ENCODE measurements at regions not wholly inside any gene's neighbourhood (a gene's known extent, or its start where the extent isn't known, plus 50 kb on each side); places are given as distances from the start of the nearest gene placed in this dataset.

GRCh38 chr17:79174905-79175856 lies 100.6 kb downstream of the ENGASE start:
- DNase-seq (ENCODE audit: low read depth in 2 of 2), result no peak

- no peak for DNase-seq (ENCODE audit: low read depth in 2 of 2)
Observed at GRCh38 chr17:79174193-79174765, 99.7 kb downstream of the ENGASE start.

- no peak for DNase-seq (ENCODE audit: low read depth in 2 of 2)
Observed at GRCh38 chr17:79171188-79171587, 96.6 kb downstream of the ENGASE start.

GRCh38 chr17:79169861-79170260 lies 95.2 kb downstream of the ENGASE start:
- DNase-seq (ENCODE audit: low read depth in 2 of 2), result no peak

DNA sequence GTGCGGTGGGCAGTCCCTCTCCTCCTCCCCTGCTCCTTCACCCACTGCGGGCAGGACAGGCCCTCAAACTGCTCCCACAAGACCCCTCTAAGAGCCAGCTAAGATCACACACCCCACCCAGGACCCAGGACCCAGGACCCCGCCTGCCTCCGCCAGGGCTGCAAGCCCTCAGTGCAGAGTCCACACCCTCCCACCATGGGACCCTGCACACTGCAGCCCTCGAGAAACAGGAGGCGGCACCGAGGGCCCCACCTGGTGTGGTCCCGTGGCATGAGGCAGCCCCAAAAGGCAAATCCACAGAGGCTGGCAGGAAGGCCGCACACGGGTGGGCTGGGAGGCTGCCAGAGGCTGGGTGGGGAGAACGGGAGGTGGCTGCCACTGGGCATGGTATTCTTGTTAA lies 94.7 kb downstream of the ENGASE start:
- no peak for DNase-seq (ENCODE audit: low read depth in 2 of 2)

GRCh38 chr17:79168486-79169055 lies 93.9 kb downstream of the ENGASE start:
- DNase-seq (ENCODE audit: low read depth in 2 of 2), result no peak

DNA sequence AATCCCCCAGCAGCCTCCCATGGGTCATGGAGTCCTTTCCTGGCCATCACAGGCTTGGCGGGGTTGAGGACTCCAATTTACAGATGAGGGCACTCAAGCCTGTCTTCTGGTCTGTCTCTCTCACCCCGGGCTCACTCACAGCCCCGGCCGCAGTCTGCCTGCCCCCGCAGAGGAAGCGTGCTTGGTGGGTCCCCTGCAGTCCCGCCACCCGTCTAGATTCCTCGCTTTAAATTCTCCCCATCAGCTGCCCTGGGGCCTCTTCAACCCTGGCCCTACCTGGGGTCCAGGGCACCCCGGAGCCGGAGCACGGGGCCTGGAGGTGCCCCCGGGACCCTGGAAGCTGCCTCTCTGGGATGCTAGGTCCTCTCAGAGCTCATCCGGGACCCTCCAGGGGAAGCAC lies 92.9 kb downstream of the ENGASE start:
- DNase-seq (ENCODE audit: low read depth in 2 of 2), result no peak

DNA sequence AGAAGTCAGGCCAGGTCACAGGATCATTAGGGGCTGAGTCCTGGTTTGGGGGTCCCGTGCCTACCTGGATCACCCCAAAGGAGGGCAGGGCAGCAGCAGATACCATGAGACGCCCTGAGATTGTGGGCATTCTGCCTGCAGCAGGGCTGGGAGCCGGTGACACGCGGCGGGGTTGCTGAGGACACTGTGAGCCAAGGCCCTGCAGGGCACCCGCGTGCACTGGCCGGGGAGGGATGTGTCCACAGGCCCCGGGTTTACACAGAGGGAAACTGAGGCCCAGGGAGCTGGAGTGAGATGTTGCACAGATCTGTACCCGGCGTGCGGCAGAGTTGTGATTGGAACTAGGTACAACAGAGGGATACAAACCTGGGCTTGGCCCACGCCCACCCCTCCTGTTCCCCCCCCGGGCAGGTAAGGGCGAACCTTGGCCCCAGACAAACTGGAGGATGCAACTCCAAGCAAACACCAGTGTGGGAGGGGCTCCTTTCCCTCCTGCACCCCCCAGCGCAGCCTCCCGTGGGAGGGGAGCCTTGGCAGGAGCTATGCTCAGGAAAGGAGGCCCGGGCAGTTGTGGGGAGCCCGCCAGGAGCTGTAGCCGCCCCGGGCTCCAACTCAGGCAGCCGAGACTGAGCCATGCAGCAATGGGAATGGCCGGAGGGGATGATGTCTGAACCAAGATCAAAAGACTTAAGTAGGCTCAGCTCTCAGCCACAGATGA lies 91.3 kb downstream of the ENGASE start:
- DNase-seq (ENCODE audit: low read depth in 2 of 2), result no peak

DNA sequence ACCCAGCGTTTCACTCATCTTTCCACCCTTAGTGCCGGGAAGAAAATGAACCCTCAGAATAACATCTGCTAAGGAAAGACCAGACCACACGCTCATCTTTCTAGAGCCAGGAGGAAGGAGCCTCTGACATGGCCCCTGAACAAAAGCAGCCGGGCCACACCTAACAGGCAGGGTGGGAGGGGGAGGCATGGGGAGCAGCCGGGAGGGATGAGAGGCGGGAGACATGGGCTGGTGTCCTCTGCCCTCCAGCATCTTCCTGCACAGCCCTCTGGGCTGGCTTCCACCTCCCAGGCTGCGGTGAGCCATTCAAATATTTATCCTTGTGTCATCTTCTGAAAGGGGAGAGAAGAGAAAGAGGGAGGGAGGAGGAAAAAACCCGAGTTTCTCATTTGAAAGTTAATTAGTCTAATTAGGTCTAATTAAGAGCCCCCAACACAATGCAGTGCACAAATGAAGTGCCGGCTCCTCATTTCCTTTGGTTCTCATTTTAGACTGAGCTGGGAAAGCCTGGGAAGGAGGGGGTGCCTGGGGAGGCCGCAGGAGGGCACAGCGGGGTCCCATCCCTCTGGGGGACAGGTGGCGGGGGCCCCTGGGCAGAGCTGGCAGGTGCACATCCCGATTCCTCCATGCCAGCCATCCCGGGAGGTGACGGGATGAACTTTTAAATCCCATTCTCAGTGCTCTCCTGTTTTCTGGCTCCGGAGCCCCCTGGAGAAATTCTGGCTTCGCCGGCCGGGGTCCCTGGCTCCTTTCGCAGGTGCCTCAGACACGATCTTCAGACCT lies 90.5 kb downstream of the ENGASE start:
- DNase-seq (ENCODE audit: low read depth in 2 of 2), result no peak

GRCh38 chr17:79164408-79164807 lies 89.8 kb downstream of the ENGASE start:
- DNase-seq (ENCODE audit: low read depth in 2 of 2), result no peak

- no peak for DNase-seq (ENCODE audit: low read depth in 2 of 2)
Observed at GRCh38 chr17:79163071-79163470, 88.4 kb downstream of the ENGASE start.

GRCh38 chr17:79162012-79162963 lies 87.7 kb downstream of the ENGASE start:
- DNase-seq (ENCODE audit: low read depth in 2 of 2), result no peak

GRCh38 chr17:79160980-79161636 lies 86.5 kb downstream of the ENGASE start:
- DNase-seq (ENCODE audit: low read depth in 2 of 2), result no peak

- no peak for DNase-seq (ENCODE audit: low read depth in 2 of 2)
Observed at GRCh38 chr17:79159926-79160325, 85.3 kb downstream of the ENGASE start.

GRCh38 chr17:79159471-79159870 lies 84.8 kb downstream of the ENGASE start:
- no peak for DNase-seq (ENCODE audit: low read depth in 2 of 2)

DNA sequence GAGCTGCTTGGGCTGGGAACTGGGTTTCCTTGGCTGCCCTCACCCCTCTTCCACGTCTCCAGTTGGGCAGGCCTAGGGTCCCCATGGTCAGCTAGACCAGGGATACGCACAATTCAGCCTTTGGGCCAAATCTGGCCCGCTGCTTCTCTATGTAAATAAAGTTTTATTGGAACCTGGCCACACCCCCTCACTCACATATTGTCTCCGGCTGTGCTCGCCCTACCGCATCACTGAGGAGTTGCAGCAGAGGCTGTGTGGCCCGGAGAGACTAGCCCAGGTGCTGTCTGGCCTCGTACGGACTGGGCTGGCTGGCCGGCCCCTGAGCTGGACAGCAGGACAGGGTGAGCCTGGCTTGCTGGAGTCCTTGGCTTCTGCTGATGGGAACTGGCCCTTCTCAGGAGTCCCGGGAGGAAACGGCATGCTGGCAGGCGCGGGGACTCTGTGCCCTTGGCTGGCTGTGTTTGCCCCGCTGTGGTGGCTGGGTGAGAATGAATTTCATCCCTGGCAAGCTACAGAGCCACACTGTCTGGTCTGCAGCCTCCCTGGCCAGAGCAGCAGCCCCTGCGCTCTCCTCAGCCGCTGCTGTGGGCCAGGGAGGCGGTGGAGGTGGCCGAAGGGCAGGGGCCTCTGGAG lies 82.0 kb downstream of the ENGASE start:
- DNase-seq (ENCODE audit: low read depth in 2 of 2), result no peak

DNA sequence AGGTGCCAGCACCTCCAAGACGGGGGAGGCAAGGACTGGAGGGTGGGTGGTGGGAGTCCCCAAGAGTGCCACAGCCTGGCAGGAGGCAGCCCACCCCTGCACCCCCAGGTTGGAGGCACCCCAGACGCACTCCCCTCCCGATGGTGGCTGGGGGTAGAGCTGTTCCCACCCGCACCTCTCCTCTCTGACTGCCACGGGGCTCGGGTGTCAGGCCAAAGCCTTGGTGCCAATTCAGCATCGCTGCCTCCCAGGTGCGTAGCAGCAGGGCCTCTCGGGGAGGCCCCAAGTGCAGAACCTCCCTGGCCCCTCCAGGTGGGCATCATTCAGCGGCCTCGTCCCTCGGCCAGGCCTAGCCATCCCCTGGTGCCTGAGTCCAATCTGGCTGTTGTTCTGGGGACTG lies 81.1 kb downstream of the ENGASE start:
- DNase-seq (ENCODE audit: low read depth in 2 of 2), result no peak

DNA sequence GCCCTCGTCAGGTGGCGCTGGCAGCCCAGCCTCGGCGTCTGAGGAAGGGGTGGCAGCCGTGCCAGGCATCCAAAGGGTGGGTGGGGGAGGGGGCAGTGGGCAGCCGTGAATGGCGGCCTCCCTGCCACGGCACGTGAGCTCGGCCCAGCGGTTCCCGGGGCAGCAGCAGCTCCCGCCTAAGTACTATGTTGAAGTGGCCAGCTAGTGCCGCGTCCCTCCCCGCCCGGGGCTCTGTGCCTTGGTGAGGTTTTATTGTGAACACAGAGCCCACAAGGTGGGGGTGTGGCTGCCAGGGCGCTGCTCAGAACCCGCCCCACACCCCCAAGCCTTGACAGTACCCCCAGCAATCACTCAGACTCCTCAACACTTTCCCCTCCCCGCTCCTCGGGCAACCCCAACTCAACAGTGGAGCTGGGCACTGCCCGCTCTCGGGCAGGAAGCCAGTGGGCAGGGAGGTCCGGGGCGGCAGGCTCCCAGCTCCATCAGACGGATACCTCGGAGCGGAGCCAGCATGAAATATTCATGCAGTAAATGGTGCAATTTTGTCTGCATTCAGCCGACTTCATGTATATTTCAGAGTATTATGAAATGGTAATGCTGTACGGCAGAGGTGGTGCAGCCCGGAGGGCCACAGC lies 80.4 kb downstream of the ENGASE start:
- DNase-seq (ENCODE audit: low read depth in 2 of 2), result no peak

DNA sequence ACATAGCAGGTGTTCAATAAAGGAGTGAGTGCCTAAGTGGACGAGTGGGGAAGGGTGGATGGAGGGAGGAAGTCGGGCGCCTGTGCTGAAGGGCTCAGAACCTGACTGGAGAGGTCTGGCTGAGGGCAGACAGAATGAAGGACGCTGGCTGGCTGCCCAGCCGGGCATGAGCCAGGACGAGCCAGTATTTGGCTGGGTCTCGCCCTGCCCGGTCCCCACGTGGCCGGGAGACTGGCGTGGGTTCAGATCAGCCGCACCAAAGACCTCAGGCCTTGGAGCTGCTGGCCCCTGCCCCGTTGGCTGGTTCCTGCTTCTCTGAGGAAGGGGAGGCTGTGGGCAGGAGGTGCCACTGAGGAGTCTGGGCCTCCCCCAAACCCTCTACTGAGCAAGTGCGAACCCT lies 79.8 kb downstream of the ENGASE start:
- no peak for DNase-seq (ENCODE audit: low read depth in 2 of 2)

Measured in activated CD8-positive, alpha-beta memory T cell treated with anti-CD3 and anti-CD28 coated beads for 4 hours (primary cell).